Esophagus squamous epithelium (tissue), 5 donors: ENCODE measurements at regions not wholly inside any gene's neighbourhood (a gene's known extent, or its start where the extent isn't known, plus 50 kb on each side); places are given as distances from the start of the nearest gene placed in this dataset.

ENCODE experiments used
- DNase-seq: peaks from one replicate; lab custom pipeline; 2025; lab: John Stamatoyannopoulos, UW
- H3K27ac ChIP-seq, 4 donors: fragments of 200-600 bp; sonication (generic); one replicate each; pipeline ENCODE4 v1.5.1; 2016 to 2019; ENCODE audit warnings: mild to moderate bottlenecking in 1 of 4
- H3K27me3 ChIP-seq, 4 donors: fragments of 200-600 bp; sonication (generic); 1 replicate in 3 of 4; 2 replicates in 1 of 4; pipeline versions ENCODE4 v1.5.1 to v1.6.0; 2017 to 2021; ENCODE audit warnings: antibody characterized with exemption in 1 of 4
- H3K36me3 ChIP-seq, 3 donors: fragments of 200-600 bp; sonication (generic); one replicate each; pipeline ENCODE4 v1.5.1; 2016 to 2019
- H3K4me1 ChIP-seq, 3 donors: fragments of 200-600 bp; sonication (generic); one replicate each; pipeline ENCODE4 v1.5.1; 2017 to 2019
- H3K4me3 ChIP-seq, 4 donors: fragments of 200-600 bp; sonication (generic); 1 replicate in 3 of 4; 2 replicates in 1 of 4; pipeline ENCODE4 v1.5.1; 2016 to 2019; ENCODE audit warnings: mild to moderate bottlenecking in 2 of 4, moderate library complexity in 1 of 4
- H3K9me3 ChIP-seq, 3 donors: fragments of 200-600 bp; sonication (generic); one replicate each; pipeline ENCODE4 v1.5.1; 2016 to 2019
- POLR2A ChIP-seq, 4 donors: fragments of 450-650 bp; IDR thresholded peaks; one replicate each; pipeline ENCODE4 v1.6.1; 2017; ENCODE audit warnings: antibody characterized with exemption in 4 of 4, mild to moderate bottlenecking in 4 of 4, moderate library complexity in 3 of 4
- WGBS, 2 donors: methylation state at CpG; one replicate each; pipeline ENCODE4 v1.1.5; 2018; 5-methylcytosine and 5-hydroxymethylcytosine counted together
- intact Hi-C: fragments of 100-400 bp; cut with DNase I; formaldehyde crosslinking; loops from one replicate; pipeline ENCODE4 v1.15.0; 2022
- TF ChIP-seq, protein P1 (sequence below), 6 experiments: fragments of 450-650 bp in 4 of 6; fragments of 200-600 bp in 2 of 6; sonication (generic) in 2 of 6; IDR thresholded peaks; one replicate each; pipeline ENCODE4 v1.5.1; 2016 to 2019; ENCODE audit warnings: antibody characterized with exemption in 6 of 6, mild to moderate bottlenecking in 4 of 6, moderate library complexity in 4 of 6
- donor health status: DM: yes; HTN: yes; CAD: no.

DNA sequence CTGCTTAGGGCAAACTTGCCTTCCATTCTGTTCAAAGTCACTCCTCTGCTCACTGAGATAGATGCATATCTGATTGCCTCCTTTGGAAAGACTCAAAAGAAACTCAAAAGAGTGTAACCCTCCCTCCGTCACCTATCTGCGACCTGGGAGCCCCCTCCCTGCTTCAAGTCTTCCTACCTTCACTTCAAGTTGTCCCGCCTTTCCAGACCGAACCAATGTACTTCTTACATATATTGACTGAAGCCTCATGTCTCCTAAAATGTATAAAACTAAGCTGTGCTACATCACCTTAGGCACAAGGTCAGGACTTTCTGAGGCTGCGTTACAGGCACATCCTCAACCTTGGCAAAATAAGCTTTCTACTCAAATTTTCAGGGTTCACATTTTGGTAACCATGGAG is 77.4 kb upstream of the C1GALT1 start:
- TF ChIP-seq POLR2A (IDR thresholded peaks at IDR 0.05): no peak
- TF ChIP-seq, protein P1, sequence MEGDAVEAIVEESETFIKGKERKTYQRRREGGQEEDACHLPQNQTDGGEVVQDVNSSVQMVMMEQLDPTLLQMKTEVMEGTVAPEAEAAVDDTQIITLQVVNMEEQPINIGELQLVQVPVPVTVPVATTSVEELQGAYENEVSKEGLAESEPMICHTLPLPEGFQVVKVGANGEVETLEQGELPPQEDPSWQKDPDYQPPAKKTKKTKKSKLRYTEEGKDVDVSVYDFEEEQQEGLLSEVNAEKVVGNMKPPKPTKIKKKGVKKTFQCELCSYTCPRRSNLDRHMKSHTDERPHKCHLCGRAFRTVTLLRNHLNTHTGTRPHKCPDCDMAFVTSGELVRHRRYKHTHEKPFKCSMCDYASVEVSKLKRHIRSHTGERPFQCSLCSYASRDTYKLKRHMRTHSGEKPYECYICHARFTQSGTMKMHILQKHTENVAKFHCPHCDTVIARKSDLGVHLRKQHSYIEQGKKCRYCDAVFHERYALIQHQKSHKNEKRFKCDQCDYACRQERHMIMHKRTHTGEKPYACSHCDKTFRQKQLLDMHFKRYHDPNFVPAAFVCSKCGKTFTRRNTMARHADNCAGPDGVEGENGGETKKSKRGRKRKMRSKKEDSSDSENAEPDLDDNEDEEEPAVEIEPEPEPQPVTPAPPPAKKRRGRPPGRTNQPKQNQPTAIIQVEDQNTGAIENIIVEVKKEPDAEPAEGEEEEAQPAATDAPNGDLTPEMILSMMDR (IDR thresholded peaks at IDR 0.05): no peak
- intact Hi-C loops: loop anchor here (10.0 kb wide), 1 partner anchor 430 kb away; the partner anchor contains the start of gene COL28A1

DNA sequence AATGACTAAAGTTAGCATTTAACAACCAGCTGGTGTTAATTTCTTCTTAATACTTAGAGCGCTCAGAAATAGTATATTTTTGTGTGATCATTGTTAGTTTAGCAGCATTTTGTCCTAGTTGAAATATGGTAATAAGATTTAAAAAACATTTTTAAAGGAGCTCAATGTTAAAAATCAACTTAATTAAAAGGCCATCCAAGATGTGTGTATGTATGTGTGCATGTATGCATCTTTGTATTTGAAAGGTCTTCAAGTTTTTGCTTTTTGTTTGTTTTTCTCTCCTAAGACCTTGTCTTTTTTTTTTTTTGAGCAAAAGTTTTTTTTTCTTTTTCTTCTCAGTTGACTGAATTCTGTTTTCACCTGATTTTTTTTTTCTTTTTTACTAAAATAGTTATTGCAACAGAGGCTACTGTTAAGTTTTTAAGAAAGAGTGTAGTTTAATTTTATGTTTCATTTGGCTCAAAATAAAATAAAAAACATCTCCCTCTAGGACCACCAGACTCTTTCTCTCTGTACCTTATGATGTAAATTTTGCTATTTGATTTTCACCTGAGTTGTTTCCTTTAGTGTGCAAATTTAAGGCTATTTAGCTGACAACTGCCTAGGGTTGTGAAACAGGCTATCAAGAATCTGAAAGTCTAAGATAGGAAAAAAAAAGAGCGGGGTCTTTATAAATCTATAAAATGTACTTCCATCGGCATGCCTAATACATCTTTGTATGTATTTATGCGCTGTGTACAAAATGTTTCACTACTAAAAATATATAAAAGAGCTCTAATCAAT is 76.4 kb upstream of the C1GALT1 start:
- Histone ChIP-seq H3K27me3 (no peaks in the 10 kb centered on the region), H3K9me3 (peaks cover 0 to 7% (median 0%) of the 10 kb centered on the region in 3 donors), H3K4me3 (no peak overlapping the region), H3K36me3 (no peaks in the 10 kb centered on the region), H3K27ac (no peak overlapping the region), H3K4me1 (peaks cover 0 to 18% (median 5%) of the 10 kb centered on the region in 3 donors)
- intact Hi-C loops: loop anchor here (10.0 kb wide), 1 partner anchor 429 kb away; the partner anchor contains the start of gene COL28A1
- TF ChIP-seq, protein P1 (IDR thresholded peaks at IDR 0.05): no peak
- 86 to 88% methylated on average over 4 of the region's 4 CpGs for WGBS, 2 donors
- no peak for DNase-seq

More for the DNA sequence above, 77.4 kb upstream of the C1GALT1 start:
- H3K4me1 ChIP-seq: peaks cover 7 to 28% (median 14%) of the 10 kb centered on the region in 3 donors
- no peaks in the 10 kb centered on the region for H3K27me3 ChIP-seq
- peaks cover 0 to 7% (median 0%) of the 10 kb centered on the region in 3 donors for H3K9me3 ChIP-seq
- no peak overlapping the region for H3K27ac ChIP-seq
- DNase-seq: no peak
- H3K36me3 ChIP-seq: no peaks in the 10 kb centered on the region
- 91 to 93% methylated on average over 5 of the region's 5 CpGs for WGBS, 2 donors
- no peak overlapping the region for H3K4me3 ChIP-seq

GRCh38 chr7:7108931-7109330 is 73.4 kb upstream of the C1GALT1 start:
- Histone ChIP-seq H3K27ac (no peak overlapping the region), H3K4me3 (no peak overlapping the region), H3K36me3 (no peaks in the 10 kb centered on the region), H3K27me3 (no peaks in the 10 kb centered on the region), H3K4me1 (no peaks in the 10 kb centered on the region), H3K9me3 (peaks cover 0 to 7% (median 0%) of the 10 kb centered on the region in 3 donors)
- 93 to 100% methylated on average over 1 of the region's 1 CpG for WGBS, 2 donors
- no peak for DNase-seq
- intact Hi-C loops: loop anchor here (10.0 kb wide), 1 partner anchor 426 kb away; the partner anchor contains the start of gene COL28A1
- TF ChIP-seq POLR2A (IDR thresholded peaks at IDR 0.05): no peak
- TF ChIP-seq, protein P1 (IDR thresholded peaks at IDR 0.05): no peak

DNA sequence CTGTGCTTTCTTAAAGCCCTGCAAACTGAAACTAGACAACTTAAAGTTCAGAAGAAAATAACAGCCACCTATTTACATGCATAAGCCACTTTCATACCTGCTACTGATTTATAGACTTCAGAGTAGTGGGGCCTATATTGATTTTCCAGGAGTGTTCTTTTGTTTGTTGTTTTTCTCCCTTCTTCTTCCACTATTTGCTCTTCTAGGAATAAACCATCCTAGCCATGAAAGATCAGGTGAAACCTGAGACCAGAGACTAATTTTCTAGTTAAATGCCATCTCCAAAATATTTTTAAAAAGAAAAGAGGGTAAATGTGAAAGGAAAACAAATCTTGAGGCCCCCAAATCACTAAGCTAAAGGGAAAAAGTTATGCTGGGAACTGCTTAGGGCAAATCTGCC is 72.4 kb upstream of the C1GALT1 start:
- no peaks in the 10 kb centered on the region for H3K36me3 ChIP-seq
- no peak for DNase-seq
- H3K27me3 ChIP-seq: no peaks in the 10 kb centered on the region
- no peak overlapping the region for H3K4me3 ChIP-seq
- intact Hi-C loops: loop anchor here (10.0 kb wide), 1 partner anchor 425 kb away; the partner anchor contains the start of gene COL28A1
- H3K27ac ChIP-seq: no peak overlapping the region
- H3K9me3 ChIP-seq: peaks cover 0 to 7% (median 0%) of the 10 kb centered on the region in 3 donors
- TF ChIP-seq, protein P1 (IDR thresholded peaks at IDR 0.05): no peak
- TF ChIP-seq POLR2A (IDR thresholded peaks at IDR 0.05): no peak
- no peaks in the 10 kb centered on the region for H3K4me1 ChIP-seq

DNA sequence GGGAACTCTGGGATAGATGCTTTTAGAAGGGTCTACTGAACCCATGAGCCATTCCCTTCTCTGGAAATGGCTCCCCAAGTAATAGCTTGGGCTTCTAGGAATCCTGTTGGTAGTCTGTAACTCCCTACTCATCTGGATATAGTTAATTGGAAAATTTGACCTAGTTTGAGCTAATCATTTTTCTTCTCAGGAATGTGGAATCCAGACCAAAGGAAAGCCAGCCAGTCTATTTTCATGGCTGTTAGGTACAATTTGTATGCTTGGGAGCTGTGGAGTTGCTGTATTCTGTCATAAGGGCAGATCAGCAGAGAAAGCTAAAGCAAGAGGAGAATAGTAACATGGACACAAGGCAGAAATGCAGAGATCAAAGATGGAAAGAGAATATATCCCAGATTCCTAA is 71.6 kb upstream of the C1GALT1 start:
- H3K4me1 ChIP-seq: no peaks in the 10 kb centered on the region
- TF ChIP-seq POLR2A (IDR thresholded peaks at IDR 0.05): no peak
- TF ChIP-seq, protein P1 (IDR thresholded peaks at IDR 0.05): no peak
- intact Hi-C loops: no loop called here

More for the DNA sequence above, 71.6 kb upstream of the C1GALT1 start:
- no peak overlapping the region for H3K4me3 ChIP-seq
- no peaks in the 10 kb centered on the region for H3K27me3 ChIP-seq
- no peak for DNase-seq
- peaks cover 0 to 7% (median 0%) of the 10 kb centered on the region in 3 donors for H3K9me3 ChIP-seq
- no peaks in the 10 kb centered on the region for H3K36me3 ChIP-seq
- H3K27ac ChIP-seq: no peak overlapping the region
